ENCODE measurements at regions not wholly inside any gene's neighbourhood (a gene's known extent, or its start where the extent isn't known, plus 50 kb on each side); places are given as distances from the start of the nearest gene placed in this dataset.

GRCh38 chr5:4053136-4053535, 457.5 kb downstream of the IRX1 start:
- no peak for DNase-seq (ENCODE audit: low read depth in 3 of 3, low spot score in 1 of 3)

- DNase-seq (ENCODE audit: low read depth in 3 of 3, low spot score in 1 of 3) = no peak
Measured at GRCh38 chr5:4054092-4054491, 458.5 kb downstream of the IRX1 start.

- no peak for DNase-seq (ENCODE audit: low read depth in 3 of 3, low spot score in 1 of 3)
Measured at GRCh38 chr5:4058899-4059298, 463.3 kb downstream of the IRX1 start.

- no peak for DNase-seq (ENCODE audit: low read depth in 3 of 3, low spot score in 1 of 3)
Measured at GRCh38 chr5:4065472-4066320, 470.1 kb downstream of the IRX1 start.

- DNase-seq (ENCODE audit: low read depth in 3 of 3, low spot score in 1 of 3) = no peak
Measured at GRCh38 chr5:4068171-4068570, 472.5 kb downstream of the IRX1 start.

GRCh38 chr5:4078544-4078943, 482.9 kb downstream of the IRX1 start:
- DNase-seq (ENCODE audit: low read depth in 3 of 3, low spot score in 1 of 3) = no peak

DNA sequence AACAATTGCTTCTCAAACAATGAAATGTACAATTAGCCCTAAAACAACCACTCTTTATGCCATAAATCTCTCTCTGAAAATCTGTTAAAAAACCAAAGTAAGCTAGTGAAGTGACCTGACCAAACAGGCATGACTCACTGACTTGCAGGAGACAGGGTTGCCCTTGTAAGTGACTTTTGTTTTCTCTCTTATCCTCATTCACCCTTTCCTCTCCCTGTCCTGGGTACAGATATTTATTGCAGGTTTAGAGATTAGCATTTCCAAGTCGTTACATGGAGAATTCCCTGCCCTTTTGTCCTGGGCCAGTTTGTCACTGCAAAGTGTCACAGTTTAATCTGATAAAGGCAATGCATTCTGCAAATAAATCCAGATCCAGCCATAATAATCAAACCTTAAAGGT, 484.2 kb downstream of the IRX1 start:
- DNase-seq (ENCODE audit: low read depth in 3 of 3, low spot score in 1 of 3) = no peak

DNA sequence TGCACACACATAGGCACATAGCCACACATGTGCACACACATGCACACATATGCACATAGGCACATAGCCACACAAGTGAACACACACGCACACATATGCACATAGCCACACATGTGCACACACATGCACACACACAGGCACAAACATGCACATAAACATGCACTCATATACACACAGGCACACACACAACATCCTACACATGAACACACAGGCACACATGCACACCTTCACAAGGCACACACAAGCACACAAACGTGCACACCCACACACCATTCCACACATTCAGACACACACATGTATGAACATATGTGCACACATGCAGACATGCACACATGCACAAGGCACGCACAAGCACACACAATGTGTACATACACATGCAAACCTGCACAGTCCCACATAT, 484.7 kb downstream of the IRX1 start:
- no peak for DNase-seq (ENCODE audit: low read depth in 3 of 3, low spot score in 1 of 3)

- DNase-seq (ENCODE audit: low read depth in 3 of 3, low spot score in 1 of 3) = no peak
Measured at GRCh38 chr5:4081059-4081458, 485.4 kb downstream of the IRX1 start.

DNA sequence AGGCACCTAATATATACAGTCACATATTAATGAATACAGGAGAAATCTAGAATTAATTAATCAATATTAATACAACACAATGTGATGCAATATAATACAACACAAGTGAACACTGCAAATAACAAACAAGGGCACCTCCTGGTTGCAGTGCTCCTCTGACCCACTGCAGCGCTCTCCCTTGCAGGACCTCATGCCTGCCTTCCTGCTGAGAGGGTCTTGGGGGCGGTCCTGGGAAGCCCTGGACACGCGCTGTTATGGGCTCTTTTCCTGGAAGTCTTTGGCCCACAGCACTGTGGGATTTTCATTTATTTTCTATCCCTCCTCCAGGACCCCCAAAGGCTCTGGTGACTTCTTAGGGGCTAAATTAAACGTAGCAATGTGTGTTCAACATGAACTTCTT, 485.8 kb downstream of the IRX1 start:
- DNase-seq (ENCODE audit: low read depth in 3 of 3, low spot score in 1 of 3) = no peak

DNA sequence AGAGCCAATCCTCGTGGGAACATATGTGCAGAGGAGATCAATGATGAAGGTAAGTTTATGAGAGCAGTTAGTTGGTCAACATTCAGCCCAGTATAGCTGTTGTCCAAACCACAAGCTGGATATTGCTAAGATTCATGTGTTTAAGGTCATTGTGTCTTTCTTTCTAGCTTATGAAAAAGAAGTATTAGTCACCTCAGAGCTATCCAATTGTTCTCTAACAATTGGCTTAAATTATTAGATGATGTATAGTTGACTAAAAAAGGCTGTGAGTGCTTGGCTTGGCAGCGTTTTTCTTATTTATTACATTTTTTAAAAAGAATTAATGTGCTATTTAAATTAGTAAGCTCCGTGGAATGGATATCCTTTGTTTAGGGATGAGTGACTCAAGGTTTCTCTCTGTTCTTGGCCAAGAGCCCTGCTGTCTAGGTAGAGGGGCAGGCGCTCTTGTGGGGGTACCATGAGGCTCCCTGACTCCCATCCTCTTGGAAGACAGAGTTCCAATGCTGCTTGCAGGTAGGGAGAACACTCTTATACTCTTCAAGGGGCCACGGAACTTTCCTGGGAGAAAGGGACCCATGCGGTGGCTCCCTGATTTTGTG, 487.4 kb downstream of the IRX1 start:
- no peak for DNase-seq (ENCODE audit: low read depth in 3 of 3, low spot score in 1 of 3)

- DNase-seq (ENCODE audit: low read depth in 3 of 3, low spot score in 1 of 3) = no peak
Measured at GRCh38 chr5:4083591-4084337, 488.1 kb downstream of the IRX1 start.

GRCh38 chr5:4086081-4086480, 490.4 kb downstream of the IRX1 start:
- no peak for DNase-seq (ENCODE audit: low read depth in 3 of 3, low spot score in 1 of 3)

GRCh38 chr5:4087110-4087509, 491.5 kb downstream of the IRX1 start:
- DNase-seq (ENCODE audit: low read depth in 3 of 3, low spot score in 1 of 3) = no peak

- DNase-seq (ENCODE audit: low read depth in 3 of 3, low spot score in 1 of 3) = no peak
Measured at GRCh38 chr5:4089087-4089486, 493.5 kb downstream of the IRX1 start.

DNA sequence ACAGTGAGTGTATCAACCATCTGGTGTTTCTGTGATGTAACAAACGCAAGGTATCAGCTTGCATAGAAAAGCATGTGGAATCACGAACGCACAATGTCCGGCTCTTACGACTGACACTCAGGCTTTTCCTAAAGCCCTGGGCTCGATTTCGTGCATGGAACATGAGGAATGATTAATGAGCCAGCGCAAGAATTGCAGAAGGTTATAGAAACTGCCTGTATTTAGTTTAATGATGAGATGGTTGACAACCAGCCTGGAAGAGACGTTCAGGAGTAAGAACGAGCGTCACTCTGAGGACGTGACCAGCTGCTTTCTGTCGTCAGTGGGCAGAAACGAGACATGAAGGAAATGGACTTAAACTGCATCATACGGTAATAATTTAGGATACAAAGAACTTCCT, 497.6 kb downstream of the IRX1 start:
- no peak for DNase-seq (ENCODE audit: low read depth in 3 of 3, low spot score in 1 of 3)

- DNase-seq (ENCODE audit: low read depth in 3 of 3, low spot score in 1 of 3) = no peak
Measured at GRCh38 chr5:4093970-4094369, 498.3 kb downstream of the IRX1 start.

DNA sequence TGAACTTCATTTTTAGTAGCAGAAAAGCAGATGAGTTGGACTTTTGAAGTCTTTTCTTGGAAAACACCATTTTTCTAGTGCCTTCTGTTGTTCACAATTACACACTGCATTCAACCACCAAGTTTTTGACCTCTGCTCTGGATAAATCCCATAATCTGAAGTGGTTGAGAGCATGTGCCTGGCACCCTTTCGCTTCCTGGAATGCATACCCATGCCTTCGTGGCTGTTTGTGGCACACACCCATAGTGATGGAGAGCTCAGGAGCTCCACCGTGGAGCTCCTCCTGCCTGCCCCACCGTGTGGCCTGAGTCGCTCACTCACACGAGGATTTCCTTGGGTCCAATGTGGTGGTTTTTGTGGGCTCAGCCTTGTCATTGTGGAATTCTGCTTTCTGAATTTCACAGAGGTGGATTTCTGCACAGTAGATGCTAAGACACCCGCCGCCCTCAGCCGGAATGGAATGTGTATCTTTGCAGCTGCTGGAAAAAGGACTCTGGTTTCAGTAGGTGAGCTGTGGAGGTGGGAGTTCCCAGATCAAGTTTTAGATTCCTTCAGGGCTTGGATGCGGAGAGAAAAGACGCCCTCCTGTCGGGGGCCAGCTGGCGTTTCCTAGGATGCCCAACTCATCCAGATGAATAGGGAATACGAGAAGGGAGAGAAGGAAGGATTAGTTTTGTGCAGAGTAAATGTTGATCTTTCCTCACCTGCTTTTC, 500.4 kb downstream of the IRX1 start:
- DNase-seq (ENCODE audit: low read depth in 3 of 3, low spot score in 1 of 3) = no peak

DNA sequence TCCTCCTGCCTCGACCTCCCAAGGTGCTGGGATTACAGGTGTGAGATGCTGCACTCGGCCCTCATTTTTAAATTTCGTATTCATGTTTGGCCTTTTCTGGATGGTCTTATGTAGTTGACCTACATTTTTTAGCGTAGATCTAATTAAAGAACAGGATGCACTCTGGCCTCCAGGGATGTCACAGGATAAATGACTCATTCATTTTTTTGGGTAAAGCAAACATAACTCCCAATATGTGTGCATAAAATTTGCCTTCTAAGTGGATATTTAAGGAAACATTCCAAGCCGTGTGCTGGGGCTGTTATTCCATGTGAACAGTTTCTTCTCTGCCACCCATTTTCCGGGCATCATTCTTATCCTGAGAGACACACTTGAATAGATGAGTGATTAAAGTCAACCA, 501.6 kb downstream of the IRX1 start:
- no peak for DNase-seq (ENCODE audit: low read depth in 3 of 3, low spot score in 1 of 3)

DNA sequence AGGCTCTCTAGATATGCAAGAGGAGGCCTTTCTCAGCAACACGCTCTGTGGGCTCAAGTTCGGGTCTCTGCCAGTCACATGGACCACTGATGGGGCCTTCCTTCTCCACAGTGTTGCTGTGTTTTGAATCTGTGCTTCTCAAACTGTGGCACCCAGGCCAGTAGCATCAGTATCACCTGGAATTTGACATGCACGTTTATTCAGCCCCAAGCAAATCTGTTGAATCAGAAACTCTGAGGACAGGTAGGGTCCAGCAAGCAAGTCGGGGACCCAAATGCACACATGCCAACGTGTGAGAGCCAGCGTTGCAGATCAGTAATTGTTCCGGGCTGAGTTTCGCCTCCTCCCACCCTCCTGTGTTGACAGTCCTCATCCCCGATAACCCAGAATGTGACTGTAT, 502.6 kb downstream of the IRX1 start:
- no peak for DNase-seq (ENCODE audit: low read depth in 3 of 3, low spot score in 1 of 3)

GRCh38 chr5:4099386-4099785, 503.8 kb downstream of the IRX1 start:
- DNase-seq (ENCODE audit: low read depth in 3 of 3, low spot score in 1 of 3) = no peak

DNA sequence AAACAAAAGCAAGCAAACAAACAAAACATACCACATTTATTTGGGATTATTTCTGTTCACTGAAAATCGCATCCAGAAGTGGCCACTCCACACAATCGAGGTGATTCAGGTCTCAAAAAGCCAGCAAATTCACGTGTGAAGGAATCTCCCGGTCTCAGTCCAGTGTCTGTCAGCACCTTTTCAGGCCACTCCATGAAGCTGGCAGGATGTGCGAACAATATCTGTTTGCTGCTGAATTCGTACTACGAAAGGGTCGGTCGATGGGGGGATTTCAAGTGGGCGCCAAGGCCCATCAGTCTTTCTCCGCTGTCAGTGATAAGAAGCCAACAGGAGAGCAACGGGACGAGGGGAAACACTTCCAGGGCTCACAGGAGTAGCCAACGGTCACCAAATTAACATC, 505.1 kb downstream of the IRX1 start:
- no peak for DNase-seq (ENCODE audit: low read depth in 3 of 3, low spot score in 1 of 3)
